Gastrocnemius medialis (tissue), 4 donors: ENCODE measurements at regions not wholly inside any gene's neighbourhood (a gene's known extent, or its start where the extent isn't known, plus 50 kb on each side); places are given as distances from the start of the nearest gene placed in this dataset.

ENCODE experiments used
- ATAC-seq, 2 donors: fragments of 150-250 bp; one replicate each; pipeline ENCODE4 v1.9.1; 2016
- DNase-seq, 2 donors: peaks; one replicate each; pipeline ENCODE4 v3.0.0-alpha.2; 2019
- H3K27ac ChIP-seq, 4 donors: fragments of 200-600 bp; sonication (generic); 1 replicate in 1 of 4; 2 replicates in 3 of 4; pipeline ENCODE4 v1.5.1; 2016 to 2018; ENCODE audit warnings: mild to moderate bottlenecking in 2 of 4, moderate library complexity in 1 of 4
- H3K27me3 ChIP-seq, 3 donors: fragments of 200-600 bp; sonication (generic) in 2 of 3; 1 replicate in 1 of 3; 2 replicates in 2 of 3; pipeline versions ENCODE4 v1.5.1 to v1.6.0; 2016 to 2019; ENCODE audit warnings: mild to moderate bottlenecking in 1 of 3, moderate library complexity in 1 of 3
- H3K36me3 ChIP-seq, 2 donors: fragments of 200-600 bp; sonication (generic) in 1 of 2; one replicate each; pipeline ENCODE4 v1.5.1; 2017 to 2018
- H3K4me1 ChIP-seq, 2 donors: fragments of 200-600 bp; sonication (generic) in 1 of 2; one replicate each; pipeline ENCODE4 v1.5.1; 2016 to 2017; ENCODE audit warnings: mild to moderate bottlenecking in 2 of 2
- H3K4me3 ChIP-seq, 4 donors: fragments of 200-600 bp; sonication (generic) in 3 of 4; 1 replicate in 1 of 4; 2 replicates in 3 of 4; pipeline ENCODE4 v1.5.1; 2016 to 2019; ENCODE audit warnings: mild to moderate bottlenecking in 2 of 4
- H3K9me3 ChIP-seq, 3 donors: fragments of 200-600 bp; sonication (generic) in 2 of 3; 1 replicate in 1 of 3; 2 replicates in 2 of 3; pipeline ENCODE4 v1.5.1; 2016 to 2019
- CTCF ChIP-seq, 5 experiments: fragments of 450-650 bp in 3 of 5; fragments of 200-600 bp in 2 of 5; sonication (generic) in 2 of 5; IDR thresholded peaks in 4 of 5; conservative IDR thresholded peaks in 1 of 5; 1 replicate in 4 of 5; 2 replicates in 1 of 5; pipeline ENCODE4 v1.5.1; 2016 to 2019; ENCODE audit warnings: antibody characterized with exemption in 5 of 5, mild to moderate bottlenecking in 3 of 5, moderate library complexity in 3 of 5
- POLR2A ChIP-seq, 2 donors: fragments of 450-650 bp; IDR thresholded peaks; one replicate each; pipeline ENCODE4 v1.6.1; 2017; ENCODE audit warnings: antibody characterized with exemption in 2 of 2, mild to moderate bottlenecking in 2 of 2, moderate library complexity in 2 of 2
- in situ Hi-C, 4 donors: fragments of 200-750 bp; cut with MboI; loops; one replicate each; pipeline versions ENCODE4 v1.15.0 to v1.8.0; 2017; ENCODE audit warnings: low sequenced_read_pairs in 4 of 4
- intact Hi-C: fragments of 100-400 bp; cut with DNase I; formaldehyde crosslinking; loops from one replicate; pipeline ENCODE4 v1.15.1; 2023; ENCODE audit warnings: low total_unique reads

DNA sequence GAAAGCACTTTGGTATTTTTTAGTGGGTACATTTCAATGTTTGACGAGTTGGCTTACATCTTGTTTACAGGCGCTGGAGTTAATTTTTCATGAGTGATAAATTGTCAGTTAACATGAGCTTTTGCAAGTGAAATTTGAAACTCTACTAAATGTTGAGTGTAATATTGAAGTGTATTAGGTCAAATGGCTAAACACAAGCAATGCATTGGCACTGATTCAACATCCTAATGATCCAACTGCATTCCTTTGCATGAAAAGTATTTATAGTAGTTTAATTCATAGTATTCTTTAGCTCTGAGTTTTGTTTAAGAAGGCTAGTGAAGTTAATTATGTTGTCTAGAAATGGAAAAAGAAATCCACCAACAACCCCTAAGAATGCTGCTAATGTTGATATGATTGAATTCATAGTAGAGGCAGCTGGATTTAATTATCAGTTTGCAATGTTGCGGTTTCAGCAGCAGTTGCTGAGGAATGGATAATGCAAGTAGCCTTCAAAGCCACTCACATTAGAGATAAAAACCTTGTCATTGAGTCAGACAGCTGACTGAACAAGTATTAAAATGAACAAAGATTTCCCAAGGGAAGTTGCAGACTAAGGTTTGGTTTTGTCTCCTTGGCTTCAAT lies 245.6 kb upstream of the GOLIM4 start:
- H3K27me3 ChIP-seq: no peaks in the 10 kb centered on the region
- H3K4me3 ChIP-seq: no peak overlapping the region
- H3K27ac ChIP-seq: no peak overlapping the region
- no peaks in the 10 kb centered on the region for H3K9me3 ChIP-seq
- ATAC-seq (no peak), DNase-seq (no peak)
- H3K4me1 ChIP-seq: no peaks in the 10 kb centered on the region
- in situ Hi-C loops: no loop called here
- intact Hi-C loops: no loop called here
- TF ChIP-seq CTCF (IDR thresholded peaks at IDR 0.05 in 4 of 5, conservative IDR thresholded peaks at IDR 0.05 in 1 of 5) (no peak), POLR2A (IDR thresholded peaks at IDR 0.05) (no peak)
- no peaks in the 10 kb centered on the region for H3K36me3 ChIP-seq

GRCh38 chr3:168338161-168338560 lies 242.4 kb upstream of the GOLIM4 start:
- ATAC-seq (no peak), DNase-seq (no peak)
- Histone ChIP-seq H3K4me3 (no peak overlapping the region), H3K27ac (no peak overlapping the region), H3K9me3 (no peaks in the 10 kb centered on the region), H3K27me3 (no peaks in the 10 kb centered on the region), H3K36me3 (no peaks in the 10 kb centered on the region), H3K4me1 (no peaks in the 10 kb centered on the region)
- TF ChIP-seq POLR2A (IDR thresholded peaks at IDR 0.05) (no peak), CTCF (IDR thresholded peaks at IDR 0.05 in 4 of 5, conservative IDR thresholded peaks at IDR 0.05 in 1 of 5) (no peak)
- in situ Hi-C loops (no loop called here), intact Hi-C loops (no loop called here)

DNA sequence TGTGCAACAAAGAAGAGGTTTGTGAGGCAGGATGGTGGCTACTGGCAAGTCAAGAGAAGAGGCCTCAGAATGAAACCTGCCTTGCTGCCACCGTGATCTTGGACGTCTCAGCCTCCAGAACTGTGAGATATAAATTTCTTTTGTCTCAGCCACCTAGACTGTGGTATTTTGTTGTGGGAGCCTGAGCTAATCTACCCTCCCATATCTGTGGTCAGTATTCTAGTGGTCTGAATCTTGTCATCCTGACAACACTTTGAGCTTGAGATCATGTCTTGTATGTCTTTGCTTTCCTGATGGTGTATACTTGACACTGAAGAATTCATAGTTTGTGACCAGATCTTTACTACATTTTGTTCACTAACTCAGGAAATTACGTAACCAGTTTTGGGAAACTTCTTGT lies 240.6 kb upstream of the GOLIM4 start:
- no peak overlapping the region for H3K4me3 ChIP-seq
- H3K9me3 ChIP-seq: no peaks in the 10 kb centered on the region
- no peak for TF ChIP-seq CTCF (IDR thresholded peaks at IDR 0.05 in 4 of 5, conservative IDR thresholded peaks at IDR 0.05 in 1 of 5)
- no peak for TF ChIP-seq POLR2A (IDR thresholded peaks at IDR 0.05)
- no peaks in the 10 kb centered on the region for H3K4me1 ChIP-seq
- H3K27me3 ChIP-seq: no peaks in the 10 kb centered on the region
- intact Hi-C loops (no loop called here), in situ Hi-C loops (no loop called here)
- no peak for ATAC-seq
- DNase-seq: no peak
- no peak overlapping the region for H3K27ac ChIP-seq
- no peaks in the 10 kb centered on the region for H3K36me3 ChIP-seq

DNA sequence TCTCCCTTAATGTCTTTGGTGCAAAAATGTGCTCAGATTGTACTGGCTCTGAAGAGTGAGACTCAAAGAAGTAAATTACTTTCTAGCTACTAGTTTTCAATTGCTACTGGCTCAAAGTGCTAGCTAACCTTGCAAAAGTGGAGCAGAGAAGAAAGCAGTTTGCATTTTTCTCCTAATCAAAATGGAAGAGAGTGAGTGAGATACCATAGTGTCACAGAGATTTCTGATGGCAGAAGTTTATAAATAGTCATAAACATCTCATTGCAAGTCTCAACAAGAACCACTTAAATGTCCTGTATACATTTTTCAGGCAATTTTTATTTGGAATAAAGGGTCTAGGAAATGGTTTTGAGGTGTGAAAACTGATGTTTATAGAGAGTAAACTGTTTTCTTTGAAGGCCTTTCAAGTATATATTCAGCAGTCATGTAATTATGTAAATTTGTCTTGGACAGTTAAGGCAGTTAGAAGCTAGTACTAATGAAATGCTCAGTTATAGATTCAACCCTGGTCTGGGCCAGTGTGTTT lies 237.7 kb upstream of the GOLIM4 start:
- Histone ChIP-seq H3K4me1 (no peaks in the 10 kb centered on the region), H3K27me3 (no peaks in the 10 kb centered on the region), H3K27ac (no peak overlapping the region), H3K9me3 (no peaks in the 10 kb centered on the region), H3K4me3 (no peak overlapping the region), H3K36me3 (no peaks in the 10 kb centered on the region)
- ATAC-seq: no peak
- DNase-seq: no peak
- TF ChIP-seq CTCF (IDR thresholded peaks at IDR 0.05 in 4 of 5, conservative IDR thresholded peaks at IDR 0.05 in 1 of 5): no peak
- no peak for TF ChIP-seq POLR2A (IDR thresholded peaks at IDR 0.05)
- intact Hi-C loops (no loop called here), in situ Hi-C loops (no loop called here)

DNA sequence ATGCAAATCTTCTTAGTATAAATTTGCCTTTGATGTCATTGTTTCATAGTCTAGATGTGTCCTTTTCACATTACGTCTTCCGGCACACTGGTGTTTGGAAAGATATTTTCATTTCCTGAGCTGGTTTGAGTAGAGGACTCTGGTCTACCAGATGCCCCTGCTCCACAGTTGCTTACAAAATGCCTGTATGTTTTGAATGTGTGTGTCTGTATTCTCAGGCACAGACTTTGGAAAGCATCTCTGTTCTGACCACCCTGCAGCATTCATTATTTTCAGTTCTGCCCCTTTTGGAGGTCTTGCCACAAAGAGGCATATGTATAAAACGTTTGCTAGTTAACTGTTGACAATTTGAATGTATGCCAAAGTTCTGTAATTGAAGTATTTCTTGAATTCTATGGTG lies 236.0 kb upstream of the GOLIM4 start:
- Histone ChIP-seq H3K27me3 (no peaks in the 10 kb centered on the region), H3K4me3 (no peak overlapping the region), H3K4me1 (no peaks in the 10 kb centered on the region), H3K9me3 (no peaks in the 10 kb centered on the region), H3K27ac (no peak overlapping the region), H3K36me3 (no peaks in the 10 kb centered on the region)
- TF ChIP-seq CTCF (IDR thresholded peaks at IDR 0.05 in 4 of 5, conservative IDR thresholded peaks at IDR 0.05 in 1 of 5) (no peak), POLR2A (IDR thresholded peaks at IDR 0.05) (no peak)
- DNase-seq (no peak), ATAC-seq (no peak)
- intact Hi-C loops (no loop called here), in situ Hi-C loops (no loop called here)
